OCI-LY3 (cell line): ENCODE measurements at regions not wholly inside any gene's neighbourhood (a gene's known extent, or its start where the extent isn't known, plus 50 kb on each side); places are given as distances from the start of the nearest gene placed in this dataset.

Experiments used
- H2AFZ ChIP-seq: fragments of 200-600, 300-600 bp; shearing (Covaris generic); 2 replicates; pipeline ENCODE4 v1.6.0; 2014; ENCODE audit warnings: antibody characterized with exemption, low read depth, low read length
- H3K27ac ChIP-seq: fragments of 200-600, 300-600 bp; sonication (generic); 2 replicates; pipeline ENCODE4 v1.5.1; 2014; ENCODE audit warnings: mild to moderate bottlenecking, low read length, moderate library complexity, mixed read lengths
- H3K27me3 ChIP-seq: fragments of 200-600, 300-600 bp; sonication (generic); 2 replicates; pipeline ENCODE4 v1.6.1; 2014; ENCODE audit warnings: low read depth, low read length, mixed read lengths
- H3K36me3 ChIP-seq: fragments of 200-600, 300-600 bp; sonication (generic); replicated peaks from 2 replicates; pipeline ENCODE3; 2014; ENCODE audit warnings: low read depth, low read length, mixed read lengths
- H3K4me1 ChIP-seq: fragments of 300-600, 200-600 bp; sonication (generic); 2 replicates; pipeline ENCODE4 v1.6.1; 2014; ENCODE audit warnings: low read length, mixed read lengths
- H3K4me2 ChIP-seq: fragments of 200-600, 300-600 bp; sonication (generic); 2 replicates; pipeline ENCODE4 v1.6.1; 2014; ENCODE audit warnings: low read length, mixed read lengths
- H3K4me3 ChIP-seq: fragments of 300-600, 200-600 bp; sonication (generic); 2 replicates; pipeline ENCODE4 v1.5.1; 2014; ENCODE audit warnings: antibody characterized with exemption, mild to moderate bottlenecking, low read length, moderate library complexity
- H3K79me2 ChIP-seq: fragments of 300-600, 200-600 bp; shearing (Covaris generic); 2 replicates; pipeline ENCODE4 v1.6.1; 2014; ENCODE audit warnings: mild to moderate bottlenecking, low read length, mixed read lengths
- H3K9ac ChIP-seq: fragments of 300-600, 200-600 bp; shearing (Covaris generic); 2 replicates; pipeline ENCODE4 v1.6.0; 2014; ENCODE audit warnings: mild to moderate bottlenecking, low read length, moderate library complexity
- H3K9me3 ChIP-seq: fragments of 200-600, 300-600 bp; shearing (Covaris generic); 2 replicates; pipeline ENCODE4 v1.6.1; 2014; ENCODE audit warnings: low read length, mixed read lengths; ENCODE audit not compliant: insufficient read depth
- H4K20me1 ChIP-seq: fragments of 200-600, 300-600 bp; sonication (generic); 2 replicates; pipeline ENCODE4 v1.6.1; 2016; ENCODE audit warnings: low read length, mixed read lengths; ENCODE audit not compliant: insufficient read depth
- EZH2phosphoT487 ChIP-seq: fragments of 200-600 bp; shearing (Covaris generic); IDR thresholded peaks from 2 replicates; pipeline ENCODE4 v1.6.1; 2018; ENCODE audit warnings: antibody characterized with exemption, mixed run types, low read depth
- TF ChIP-seq, protein P1 (sequence below): fragments of 200-600, 300-600 bp; sonication (generic); IDR thresholded peaks from 2 replicates; pipeline ENCODE4 v1.5.1; 2014; ENCODE audit warnings: antibody characterized with exemption, low read length, low read depth

GRCh38 chr10:81403451-81403850 is 471.5 kb upstream of the NRG3 start:
- no peaks in the 10 kb centered on the region for H3K9me3 ChIP-seq
- H3K79me2 ChIP-seq, result no peaks in the 10 kb centered on the region
- H4K20me1 ChIP-seq, result no peaks in the 10 kb centered on the region
- H2AFZ ChIP-seq, result no peak overlapping the region
- TF ChIP-seq, protein P1, sequence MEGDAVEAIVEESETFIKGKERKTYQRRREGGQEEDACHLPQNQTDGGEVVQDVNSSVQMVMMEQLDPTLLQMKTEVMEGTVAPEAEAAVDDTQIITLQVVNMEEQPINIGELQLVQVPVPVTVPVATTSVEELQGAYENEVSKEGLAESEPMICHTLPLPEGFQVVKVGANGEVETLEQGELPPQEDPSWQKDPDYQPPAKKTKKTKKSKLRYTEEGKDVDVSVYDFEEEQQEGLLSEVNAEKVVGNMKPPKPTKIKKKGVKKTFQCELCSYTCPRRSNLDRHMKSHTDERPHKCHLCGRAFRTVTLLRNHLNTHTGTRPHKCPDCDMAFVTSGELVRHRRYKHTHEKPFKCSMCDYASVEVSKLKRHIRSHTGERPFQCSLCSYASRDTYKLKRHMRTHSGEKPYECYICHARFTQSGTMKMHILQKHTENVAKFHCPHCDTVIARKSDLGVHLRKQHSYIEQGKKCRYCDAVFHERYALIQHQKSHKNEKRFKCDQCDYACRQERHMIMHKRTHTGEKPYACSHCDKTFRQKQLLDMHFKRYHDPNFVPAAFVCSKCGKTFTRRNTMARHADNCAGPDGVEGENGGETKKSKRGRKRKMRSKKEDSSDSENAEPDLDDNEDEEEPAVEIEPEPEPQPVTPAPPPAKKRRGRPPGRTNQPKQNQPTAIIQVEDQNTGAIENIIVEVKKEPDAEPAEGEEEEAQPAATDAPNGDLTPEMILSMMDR, result no peak
- no peak for TF ChIP-seq EZH2phosphoT487
- H3K27me3 ChIP-seq, result no peaks in the 10 kb centered on the region
- H3K4me3 ChIP-seq, result no peak overlapping the region
- no peak overlapping the region for H3K9ac ChIP-seq
- H3K36me3 ChIP-seq, result no peaks in the 10 kb centered on the region
- H3K4me2 ChIP-seq, result no peak overlapping the region
- H3K4me1 ChIP-seq, result no peaks in the 10 kb centered on the region
- H3K27ac ChIP-seq, result no peak overlapping the region

GRCh38 chr10:81405399-81405798 is 469.6 kb upstream of the NRG3 start:
- H3K27ac ChIP-seq, result no peak overlapping the region
- no peaks in the 10 kb centered on the region for H3K9me3 ChIP-seq
- H3K27me3 ChIP-seq, result no peaks in the 10 kb centered on the region
- no peak overlapping the region for H2AFZ ChIP-seq
- no peaks in the 10 kb centered on the region for H4K20me1 ChIP-seq
- H3K4me1 ChIP-seq, result no peaks in the 10 kb centered on the region
- no peaks in the 10 kb centered on the region for H3K36me3 ChIP-seq
- no peak overlapping the region for H3K9ac ChIP-seq
- H3K79me2 ChIP-seq, result no peaks in the 10 kb centered on the region
- no peak overlapping the region for H3K4me2 ChIP-seq
- TF ChIP-seq, protein P1, result no peak
- TF ChIP-seq EZH2phosphoT487, result no peak
- no peak overlapping the region for H3K4me3 ChIP-seq

GRCh38 chr10:81414038-81414437 is 461.0 kb upstream of the NRG3 start:
- Histone ChIP-seq H3K4me1 (no peaks in the 10 kb centered on the region), H3K9me3 (no peaks in the 10 kb centered on the region), H3K27ac (no peak overlapping the region), H3K36me3 (no peaks in the 10 kb centered on the region), H2AFZ (no peak overlapping the region), H3K79me2 (no peaks in the 10 kb centered on the region), H3K9ac (no peak overlapping the region), H3K4me3 (no peak overlapping the region), H3K27me3 (no peaks in the 10 kb centered on the region), H4K20me1 (no peaks in the 10 kb centered on the region), H3K4me2 (no peak overlapping the region)
- TF ChIP-seq EZH2phosphoT487, result no peak
- TF ChIP-seq, protein P1, result peak; percentile 21; the same call in 1 of the 2 replicates

- H3K9ac ChIP-seq, result no peak overlapping the region
- no peaks in the 10 kb centered on the region for H3K36me3 ChIP-seq
- H3K27me3 ChIP-seq, result no peaks in the 10 kb centered on the region
- H3K4me2 ChIP-seq, result no peak overlapping the region
- H3K27ac ChIP-seq, result no peak overlapping the region
- H2AFZ ChIP-seq, result no peak overlapping the region
- no peaks in the 10 kb centered on the region for H3K79me2 ChIP-seq
- H3K9me3 ChIP-seq, result no peaks in the 10 kb centered on the region
- no peaks in the 10 kb centered on the region for H3K4me1 ChIP-seq
- no peak overlapping the region for H3K4me3 ChIP-seq
- no peak for TF ChIP-seq EZH2phosphoT487
- TF ChIP-seq, protein P1, result no peak
- H4K20me1 ChIP-seq, result no peaks in the 10 kb centered on the region
Observed at GRCh38 chr10:81426722-81427121, 448.3 kb upstream of the NRG3 start.
